Stimulated activated CD8-positive, alpha-beta memory T cell treated with anti-CD3 and anti-CD28 coated beads, Interleukin-2, amount 100 ng/mL, for 48 hours (primary cell): ENCODE measurements at regions not wholly inside any gene's neighbourhood (a gene's known extent, or its start where the extent isn't known, plus 50 kb on each side); places are given as distances from the start of the nearest gene placed in this dataset.

ENCODE experiments used
- DNase-seq, 2 donors: peaks; one replicate each; pipeline ENCODE4 v3.0.0-alpha.2; 2020; ENCODE audit warnings: low read depth in 2 of 2

- no peak for DNase-seq
Measured at GRCh38 chr11:88404932-88405710, 67.6 kb upstream of the CTSC start.

- DNase-seq = no peak
Measured at GRCh38 chr11:88404391-88404790, 66.9 kb upstream of the CTSC start.

GRCh38 chr11:88402784-88403183 lies 65.2 kb upstream of the CTSC start:
- no peak for DNase-seq

- no peak for DNase-seq
Measured at GRCh38 chr11:88402192-88402715, 64.7 kb upstream of the CTSC start.

GRCh38 chr11:88398791-88399570 lies 61.4 kb upstream of the CTSC start:
- DNase-seq = no peak

GRCh38 chr11:88398372-88398771 lies 60.8 kb upstream of the CTSC start:
- no peak for DNase-seq

- DNase-seq = no peak
Measured at GRCh38 chr11:88390254-88390653, 52.7 kb upstream of the CTSC start.

- no peak for DNase-seq
Measured at GRCh38 chr11:88387957-88388356, 50.4 kb upstream of the CTSC start.
